HCT116 (cell line): ENCODE measurements at regions not wholly inside any gene's neighbourhood (a gene's known extent, or its start where the extent isn't known, plus 50 kb on each side); places are given as distances from the start of the nearest gene placed in this dataset.

Experiments used
- ATAC-seq: fragments of 200-7000 bp; cut with Tn5 transposase; 2 replicates; pipeline ENCODE4 v1.9.1; 2020; ENCODE audit warnings: mild to moderate bottlenecking, moderate library complexity
- BruUV-seq: library from RNA; stranded (reverse); fragments of 400-500 nt; replicated peaks from 2 replicates; lab custom pipeline; 2021; lab: Mats Ljungman, UMichigan
- CTCF ChIA-PET: fragments of 300-600 bp; sonication (Branson Sonifier 250); formaldehyde crosslinking; loops from one replicate; lab custom pipeline; 2021; ENCODE audit warnings: antibody characterized with exemption; lab: Charles Lee
- POLR2A ChIA-PET: fragments of 300-600, 350-600 bp; sonication (Branson Sonifier 250); formaldehyde crosslinking; loops from one replicate; lab custom pipeline; 2021; ENCODE audit warnings: antibody characterized with exemption; lab: Charles Lee
- RAD21 ChIA-PET, 2 experiments: fragments of 300-600 bp; sonication (Branson Sonifier 250); formaldehyde crosslinking; loops; one replicate each; lab custom pipeline; 2023; ENCODE audit warnings: low total read pairs in 2 of 2; ENCODE audit not compliant: uncharacterized antibody in 2 of 2, unreplicated experiment in 2 of 2, low non-redundant PET in 1 of 2; lab: Charles Lee
- DNase-seq: peaks from one replicate; pipeline ENCODE4 v3.0.0-alpha.2; 2010; ENCODE audit warnings: low read depth, low spot score
- H2AFZ ChIP-seq: fragments of 200-600 bp; shearing (Covaris generic), sonication (generic); 2 replicates; pipeline ENCODE4 v1.6.1; 2017; ENCODE audit warnings: low read depth, mixed run types, mixed read lengths, antibody characterized with exemption, low read length; ENCODE audit not compliant: poor library complexity, severe bottlenecking
- H3K27ac ChIP-seq: 2 replicates; pipeline ENCODE4 v1.5.1; 2012; ENCODE audit warnings: low read depth, low read length
- H3K27me3 ChIP-seq: fragments of 200-600 bp; sonication (generic); 2 replicates; pipeline ENCODE4 v1.6.1; 2016; ENCODE audit warnings: mixed run types, low read length, mixed read lengths; ENCODE audit not compliant: insufficient read depth
- H3K36me3 ChIP-seq, 2 experiments: fragments of 200-500 bp in 1 of 2; fragments of 200-600 bp in 1 of 2; sonication (Bioruptor generic) in 1 of 2; sonication (generic) in 1 of 2; 2 replicates each; pipeline versions ENCODE4 v1.5.1 to v1.6.1; 2014 to 2016; ENCODE audit warnings: low read length in 2 of 2, inconsistent platforms in 1 of 2, mixed read lengths in 1 of 2, mixed run types in 1 of 2; ENCODE audit not compliant: insufficient read depth in 2 of 2, control insufficient read depth in 1 of 2
- H3K4me1 ChIP-seq, 2 experiments: fragments of 200-600 bp in 1 of 2; sonication (generic) in 1 of 2; 2 replicates each; pipeline versions ENCODE4 v1.5.1 to v1.6.1; 2012 to 2017; ENCODE audit warnings: low read length in 2 of 2, inconsistent platforms in 1 of 2, mild to moderate bottlenecking in 1 of 2, mixed read lengths in 1 of 2, mixed run types in 1 of 2, moderate library complexity in 1 of 2; ENCODE audit not compliant: insufficient read depth in 2 of 2, control insufficient read depth in 1 of 2
- H3K4me2 ChIP-seq: fragments of 200-600 bp; sonication (generic); 2 replicates; pipeline ENCODE4 v1.6.1; 2017; ENCODE audit warnings: mixed run types, low read length, mixed read lengths
- H3K4me3 ChIP-seq, 2 experiments: fragments of 200-600 bp in 1 of 2; sonication (generic) in 1 of 2; replicated peaks in 1 of 2; 2 replicates each; pipeline ENCODE4 v1.5.1; 2011 to 2016; ENCODE audit warnings: low read length in 2 of 2, control low read depth in 1 of 2, low read depth in 1 of 2, mild to moderate bottlenecking in 1 of 2, mixed read lengths in 1 of 2, mixed run types in 1 of 2
- H3K79me2 ChIP-seq: fragments of 200-600 bp; sonication (generic); 2 replicates; pipeline ENCODE4 v1.6.1; 2017; ENCODE audit warnings: mild to moderate bottlenecking, mixed run types, low read length, moderate library complexity, mixed read lengths; ENCODE audit not compliant: insufficient read depth
- H3K9ac ChIP-seq: fragments of 200-600 bp; sonication (generic); 2 replicates; pipeline ENCODE4 v1.6.1; 2016; ENCODE audit warnings: low read length, mixed read lengths
- H3K9me2 ChIP-seq: fragments of 200-600 bp; sonication (generic), shearing (Covaris generic); 2 replicates; pipeline ENCODE4 v1.6.1; 2017; ENCODE audit warnings: mixed run types, mild to moderate bottlenecking, moderate library complexity; ENCODE audit not compliant: insufficient read depth
- H3K9me3 ChIP-seq, 2 experiments: fragments of 200-500 bp in 1 of 2; fragments of 200-600 bp in 1 of 2; sonication (Bioruptor generic) in 1 of 2; sonication (generic) in 1 of 2; 2 replicates each; pipeline ENCODE4 v1.6.1; 2014 to 2017; ENCODE audit warnings: low read length in 2 of 2, mixed read lengths in 2 of 2, inconsistent platforms in 1 of 2, low read depth in 1 of 2, mild to moderate bottlenecking in 1 of 2, mixed run types in 1 of 2, moderate library complexity in 1 of 2; ENCODE audit not compliant: control insufficient read depth in 1 of 2, insufficient read depth in 1 of 2
- H4K20me1 ChIP-seq: fragments of 200-600 bp; sonication (generic), shearing (Covaris generic); 2 replicates; pipeline ENCODE4 v1.6.1; 2017; ENCODE audit warnings: mixed run types, mild to moderate bottlenecking, moderate library complexity; ENCODE audit not compliant: insufficient read depth
- CBX3 ChIP-seq: IDR thresholded peaks from 2 replicates; pipeline ENCODE4 v1.6.1; 2012; ENCODE audit warnings: low read depth
- CEBPB ChIP-seq: IDR thresholded peaks from 2 replicates; pipeline ENCODE4 v1.6.1; 2012; ENCODE audit warnings: low read depth
- EGR1 ChIP-seq: IDR thresholded peaks from 2 replicates; pipeline ENCODE4 v1.6.1; 2012; ENCODE audit warnings: low read depth
- EZH2 ChIP-seq: fragments of 200-600 bp; sonication (generic); IDR thresholded peaks from 2 replicates; pipeline ENCODE4 v1.6.1; 2017; ENCODE audit warnings: antibody characterized with exemption, mixed run types
- EZH2phosphoT487 ChIP-seq: fragments of 200-600 bp; IDR thresholded peaks from 2 replicates; pipeline ENCODE4 v1.6.1; 2018; ENCODE audit warnings: antibody characterized with exemption, borderline replicate concordance
- SP1 ChIP-seq: IDR thresholded peaks from 2 replicates; pipeline ENCODE4 v1.6.1; 2012; ENCODE audit warnings: low read depth
- SRF ChIP-seq: IDR thresholded peaks from 2 replicates; pipeline ENCODE4 v1.6.1; 2012; ENCODE audit warnings: low read depth
- YY1 ChIP-seq: IDR thresholded peaks from 2 replicates; pipeline ENCODE4 v1.6.1; 2011; ENCODE audit warnings: low read length, low read depth, moderate library complexity, mild to moderate bottlenecking; ENCODE audit not compliant: insufficient replicate concordance; ENCODE audit errors: extremely low read depth
- ZNF274 ChIP-seq: fragments of 200-500 bp; sonication (Bioruptor generic); IDR thresholded peaks from 2 replicates; pipeline ENCODE4 v1.6.1; 2014; ENCODE audit warnings: mild to moderate bottlenecking, low read depth, low read length, inconsistent platforms
- intact Hi-C: fragments of 100-400 bp; cut with micrococcal nuclease; formaldehyde crosslinking; loops from 2 replicates; pipeline ENCODE4 v1.10.0; 2022
- TF ChIP-seq, protein P1 (sequence below), 3 experiments: fragments of 200-600 bp in 1 of 3; sonication (generic) in 1 of 3; IDR thresholded peaks in 2 of 3; conservative IDR thresholded peaks in 1 of 3; 2 replicates each; pipeline ENCODE4 v1.5.1; 2012 to 2017; ENCODE audit warnings: low read depth in 2 of 3, low read length in 2 of 3, antibody characterized with exemption in 1 of 3, borderline replicate concordance in 1 of 3, control low read depth in 1 of 3, mild to moderate bottlenecking in 1 of 3, mixed read lengths in 1 of 3, mixed run types in 1 of 3, moderate library complexity in 1 of 3; ENCODE audit not compliant: insufficient read depth in 1 of 3
- TF ChIP-seq, protein P2 (sequence below): IDR thresholded peaks from 2 replicates; pipeline ENCODE4 v1.6.1; 2012

DNA sequence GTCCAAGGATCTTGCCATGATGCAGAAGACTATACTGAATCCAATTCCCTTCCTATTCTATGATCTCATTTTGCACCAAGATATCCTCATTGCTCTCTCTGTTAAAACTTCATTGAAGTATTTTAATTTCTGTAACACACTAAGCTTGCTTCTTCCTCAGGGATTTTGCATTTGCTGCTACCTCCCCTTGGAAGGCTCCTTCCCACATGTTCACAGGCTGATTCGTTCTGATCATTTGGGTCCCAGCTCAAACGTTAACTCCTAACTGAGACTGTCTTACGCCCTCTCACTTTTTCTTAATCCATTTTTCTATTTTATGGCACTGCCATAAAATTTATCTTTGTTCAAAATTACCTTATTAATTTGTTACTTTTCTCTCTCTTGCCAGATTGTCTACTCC lies 713.0 kb upstream of the LRRC4C start:
- ChIA-PET POLR2A (no interaction called here), RAD21 (no interaction called here), CTCF (no interaction called here)
- H3K4me3 ChIP-seq, result no peak overlapping the region
- H3K9me3 ChIP-seq, result peaks cover 6 to 13% of the 10 kb centered on the region in 2 experiments; a peak in 2 of 4 replicates
- H3K4me1 ChIP-seq, result no peaks in the 10 kb centered on the region
- TF ChIP-seq CBX3 (no peak), SP1 (no peak), EZH2 (no peak), YY1 (no peak), EZH2phosphoT487 (no peak), SRF (no peak), ZNF274 (no peak), EGR1 (no peak), CEBPB (no peak)
- TF ChIP-seq, protein P1, sequence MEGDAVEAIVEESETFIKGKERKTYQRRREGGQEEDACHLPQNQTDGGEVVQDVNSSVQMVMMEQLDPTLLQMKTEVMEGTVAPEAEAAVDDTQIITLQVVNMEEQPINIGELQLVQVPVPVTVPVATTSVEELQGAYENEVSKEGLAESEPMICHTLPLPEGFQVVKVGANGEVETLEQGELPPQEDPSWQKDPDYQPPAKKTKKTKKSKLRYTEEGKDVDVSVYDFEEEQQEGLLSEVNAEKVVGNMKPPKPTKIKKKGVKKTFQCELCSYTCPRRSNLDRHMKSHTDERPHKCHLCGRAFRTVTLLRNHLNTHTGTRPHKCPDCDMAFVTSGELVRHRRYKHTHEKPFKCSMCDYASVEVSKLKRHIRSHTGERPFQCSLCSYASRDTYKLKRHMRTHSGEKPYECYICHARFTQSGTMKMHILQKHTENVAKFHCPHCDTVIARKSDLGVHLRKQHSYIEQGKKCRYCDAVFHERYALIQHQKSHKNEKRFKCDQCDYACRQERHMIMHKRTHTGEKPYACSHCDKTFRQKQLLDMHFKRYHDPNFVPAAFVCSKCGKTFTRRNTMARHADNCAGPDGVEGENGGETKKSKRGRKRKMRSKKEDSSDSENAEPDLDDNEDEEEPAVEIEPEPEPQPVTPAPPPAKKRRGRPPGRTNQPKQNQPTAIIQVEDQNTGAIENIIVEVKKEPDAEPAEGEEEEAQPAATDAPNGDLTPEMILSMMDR (IDR thresholded peaks at IDR 0.05 in 2 of 3, conservative IDR thresholded peaks at IDR 0.05 in 1 of 3; ENCODE audit: borderline replicate concordance in 1 of 3, insufficient read depth in 1 of 3, low read depth in 2 of 3, low read length in 2 of 3), result no peak
- TF ChIP-seq, protein P2, sequence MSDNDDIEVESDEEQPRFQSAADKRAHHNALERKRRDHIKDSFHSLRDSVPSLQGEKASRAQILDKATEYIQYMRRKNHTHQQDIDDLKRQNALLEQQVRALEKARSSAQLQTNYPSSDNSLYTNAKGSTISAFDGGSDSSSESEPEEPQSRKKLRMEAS, result no peak
- no peak for ATAC-seq
- H3K9ac ChIP-seq, result no peak overlapping the region
- intact Hi-C loops, result no loop called here
- H3K79me2 ChIP-seq, result no peaks in the 10 kb centered on the region
- no peaks in the 10 kb centered on the region for H3K27me3 ChIP-seq
- no peak overlapping the region for H3K4me2 ChIP-seq
- H3K27ac ChIP-seq, result no peak overlapping the region
- H2AFZ ChIP-seq, result no peak overlapping the region
- no peaks in the 10 kb centered on the region for H3K36me3 ChIP-seq
- no TSS peak for BruUV-seq
- no peak for DNase-seq
- H3K9me2 ChIP-seq, result no peaks in the 10 kb centered on the region
- H4K20me1 ChIP-seq, result no peaks in the 10 kb centered on the region
